Immature natural killer cell (primary cell): ENCODE measurements at regions not wholly inside any gene's neighbourhood (a gene's known extent, or its start where the extent isn't known, plus 50 kb on each side); places are given as distances from the start of the nearest gene placed in this dataset.

Experiments used
- DNase-seq, 3 donors: peaks; one replicate each; pipeline ENCODE4 v3.0.0; 2022; ENCODE audit warnings: mixed read lengths in 1 of 3
- H3K27ac Mint-ChIP-seq, 6 donors: one replicate each; pipeline ENCODE4 v1.8.0; 2020; ENCODE audit warnings: mixed read lengths in 6 of 6, mild to moderate bottlenecking in 5 of 6, inconsistent platforms in 4 of 6, moderate library complexity in 3 of 6
- H3K27me3 Mint-ChIP-seq, 3 donors: one replicate each; pipeline ENCODE4 v1.8.0; 2020 to 2021; ENCODE audit warnings: low read depth in 3 of 3, mild to moderate bottlenecking in 3 of 3, mixed read lengths in 3 of 3, moderate library complexity in 3 of 3, inconsistent platforms in 1 of 3
- H3K36me3 Mint-ChIP-seq, 3 donors: one replicate each; pipeline ENCODE4 v1.8.0; 2020; ENCODE audit warnings: mixed read lengths in 3 of 3, inconsistent platforms in 2 of 3, mild to moderate bottlenecking in 2 of 3
- H3K4me1 Mint-ChIP-seq, 2 donors: one replicate each; pipeline ENCODE4 v1.8.0; 2020; ENCODE audit warnings: inconsistent platforms in 2 of 2, mild to moderate bottlenecking in 2 of 2, mixed read lengths in 2 of 2, moderate library complexity in 1 of 2
- H3K4me3 Mint-ChIP-seq, 5 donors: one replicate each; pipeline ENCODE4 v1.8.0; 2020; ENCODE audit warnings: mild to moderate bottlenecking in 5 of 5, mixed read lengths in 5 of 5, inconsistent platforms in 3 of 5, moderate library complexity in 3 of 5
- H3K9me3 Mint-ChIP-seq, 6 donors: one replicate each; pipeline ENCODE4 v1.8.0; 2020; ENCODE audit warnings: mild to moderate bottlenecking in 6 of 6, mixed read lengths in 6 of 6, inconsistent platforms in 4 of 6, moderate library complexity in 3 of 6

DNA sequence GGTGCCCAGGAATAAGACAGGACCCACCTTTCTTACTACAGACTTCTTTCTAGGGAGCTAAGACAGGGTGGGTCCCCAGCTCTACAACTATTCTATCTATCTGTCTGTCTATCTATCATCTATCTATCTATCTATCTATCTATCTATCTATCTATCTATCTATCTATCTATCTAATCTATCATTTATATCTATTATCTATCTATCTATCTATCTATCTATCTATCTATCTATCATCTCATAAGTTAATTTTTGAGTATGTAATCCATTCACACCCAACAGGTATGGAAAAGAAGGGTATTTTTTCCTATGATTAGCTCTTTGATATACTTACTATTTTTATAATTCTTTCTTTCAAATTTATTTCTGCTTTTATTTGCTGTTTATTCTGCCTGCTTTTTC lies 55.9 kb downstream of the BAMBI start:
- peaks cover 0 to 4% (median 1%) of the 10 kb centered on the region in 6 donors for H3K9me3 Mint-ChIP-seq
- no peaks in the 10 kb centered on the region for H3K4me1 Mint-ChIP-seq
- no peak overlapping the region for H3K27ac Mint-ChIP-seq
- H3K4me3 Mint-ChIP-seq, result no peak overlapping the region
- DNase-seq, result no peak
- peaks cover 0 to 4% (median 0%) of the 10 kb centered on the region in 3 donors for H3K36me3 Mint-ChIP-seq
- peaks cover 2 to 4% (median 4%) of the 10 kb centered on the region in 3 donors for H3K27me3 Mint-ChIP-seq

- no peak for DNase-seq
- Mint-ChIP-seq H3K9me3 (peaks cover 0 to 4% (median 1%) of the 10 kb centered on the region in 6 donors), H3K4me1 (no peaks in the 10 kb centered on the region), H3K4me3 (no peak overlapping the region), H3K36me3 (peaks cover 0 to 4% (median 0%) of the 10 kb centered on the region in 3 donors), H3K27me3 (peaks cover 2 to 6% (median 3%) of the 10 kb centered on the region in 3 donors), H3K27ac (no peak overlapping the region)
These were observed 56.3 kb downstream of the BAMBI start for GRCh38 chr10:28733647-28734046.

GRCh38 chr10:28734938-28735759 lies 57.8 kb downstream of the BAMBI start:
- DNase-seq, result no peak
- Mint-ChIP-seq H3K4me1 (no peaks in the 10 kb centered on the region), H3K27ac (no peak overlapping the region), H3K36me3 (peaks cover 0 to 4% (median 0%) of the 10 kb centered on the region in 3 donors), H3K9me3 (peaks cover 0 to 5% (median 1%) of the 10 kb centered on the region in 6 donors), H3K4me3 (no peak overlapping the region), H3K27me3 (peaks cover 2 to 7% (median 4%) of the 10 kb centered on the region in 3 donors)

GRCh38 chr10:28737096-28737495 lies 59.8 kb downstream of the BAMBI start:
- Mint-ChIP-seq H3K27ac (no peak overlapping the region), H3K9me3 (peaks cover 0 to 3% (median under 1%) of the 10 kb centered on the region in 6 donors), H3K4me1 (no peaks in the 10 kb centered on the region), H3K36me3 (no peaks in the 10 kb centered on the region), H3K27me3 (peaks cover 0 to 4% (median 4%) of the 10 kb centered on the region in 3 donors), H3K4me3 (no peak overlapping the region)
- DNase-seq, result no peak

GRCh38 chr10:28738200-28738599 lies 60.9 kb downstream of the BAMBI start:
- H3K9me3 Mint-ChIP-seq, result peaks cover 0 to 3% (median under 1%) of the 10 kb centered on the region in 6 donors
- H3K27me3 Mint-ChIP-seq, result peaks cover 0 to 6% (median 4%) of the 10 kb centered on the region in 3 donors
- no peaks in the 10 kb centered on the region for H3K36me3 Mint-ChIP-seq
- no peak for DNase-seq
- no peaks in the 10 kb centered on the region for H3K4me1 Mint-ChIP-seq
- H3K27ac Mint-ChIP-seq, result no peak overlapping the region
- H3K4me3 Mint-ChIP-seq, result no peak overlapping the region

GRCh38 chr10:28743576-28743975 lies 66.3 kb downstream of the BAMBI start:
- no peaks in the 10 kb centered on the region for H3K4me1 Mint-ChIP-seq
- peaks cover 0 to 5% (median 0%) of the 10 kb centered on the region in 6 donors for H3K9me3 Mint-ChIP-seq
- H3K4me3 Mint-ChIP-seq, result no peak overlapping the region
- peaks cover 0 to 11% (median 0%) of the 10 kb centered on the region in 3 donors for H3K27me3 Mint-ChIP-seq
- no peaks in the 10 kb centered on the region for H3K36me3 Mint-ChIP-seq
- no peak for DNase-seq
- H3K27ac Mint-ChIP-seq, result no peak overlapping the region

DNA sequence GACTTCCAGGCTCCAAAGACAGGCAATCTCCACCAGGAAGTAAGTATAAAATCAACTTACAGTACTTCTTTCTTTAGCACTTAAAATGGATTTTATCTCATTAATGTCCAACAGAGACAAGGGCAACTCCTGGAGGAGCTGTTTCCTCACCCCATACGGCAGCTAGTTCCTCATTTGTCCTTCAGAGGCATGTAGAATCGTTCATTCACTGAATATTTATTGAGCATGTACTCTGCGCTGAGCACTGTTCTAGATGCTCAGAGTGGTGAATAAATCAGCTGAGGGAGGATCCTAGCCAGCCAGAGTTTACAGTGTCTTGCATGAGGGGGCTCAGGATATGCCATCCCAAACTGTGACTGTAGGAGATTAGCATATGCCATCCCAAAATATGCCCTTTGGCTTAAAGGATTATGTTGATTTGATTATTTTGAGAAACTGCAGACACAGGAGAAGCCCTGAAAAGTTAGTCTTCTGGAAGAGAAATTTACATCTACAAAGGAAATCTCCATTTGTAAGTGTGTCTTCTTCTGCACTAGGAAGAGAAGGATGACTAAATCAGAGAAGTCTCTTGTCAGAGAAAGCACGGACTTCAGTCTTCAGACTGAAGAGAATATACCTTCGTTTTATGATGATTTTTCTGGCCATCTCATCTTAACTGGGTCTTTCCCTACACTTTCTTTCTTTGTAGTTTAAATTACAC lies 66.9 kb downstream of the BAMBI start:
- Mint-ChIP-seq H3K36me3 (no peaks in the 10 kb centered on the region), H3K27ac (no peak overlapping the region), H3K4me3 (no peak overlapping the region), H3K4me1 (no peaks in the 10 kb centered on the region), H3K27me3 (peaks cover 0 to 9% (median 0%) of the 10 kb centered on the region in 3 donors), H3K9me3 (peaks cover 0 to 5% (median 0%) of the 10 kb centered on the region in 6 donors)
- DNase-seq, result no peak

GRCh38 chr10:28754930-28755718 lies 77.8 kb downstream of the BAMBI start:
- no peak overlapping the region for H3K4me3 Mint-ChIP-seq

GRCh38 chr10:28761084-28761846 lies 83.9 kb downstream of the BAMBI start:
- Mint-ChIP-seq H3K9me3 (peaks cover 0 to 8% (median 0%) of the 10 kb centered on the region in 6 donors), H3K27me3 (peaks cover 0 to 5% (median 5%) of the 10 kb centered on the region in 3 donors), H3K4me1 (no peaks in the 10 kb centered on the region), H3K4me3 (no peak overlapping the region), H3K36me3 (no peaks in the 10 kb centered on the region), H3K27ac (no peak overlapping the region)
- DNase-seq, result no peak

More at GRCh38 chr10:28754930-28755718, 77.8 kb downstream of the BAMBI start:
- no peaks in the 10 kb centered on the region for H3K4me1 Mint-ChIP-seq
- no peaks in the 10 kb centered on the region for H3K36me3 Mint-ChIP-seq
- no peak for DNase-seq
- H3K27ac Mint-ChIP-seq, result no peak overlapping the region
- peaks cover 0 to 19% (median 2%) of the 10 kb centered on the region in 6 donors for H3K9me3 Mint-ChIP-seq
- peaks cover 0 to 10% (median 4%) of the 10 kb centered on the region in 3 donors for H3K27me3 Mint-ChIP-seq

- H3K27ac Mint-ChIP-seq, result no peak overlapping the region
These were observed 86.3 kb downstream of the BAMBI start for GRCh38 chr10:28763471-28764170.

DNA sequence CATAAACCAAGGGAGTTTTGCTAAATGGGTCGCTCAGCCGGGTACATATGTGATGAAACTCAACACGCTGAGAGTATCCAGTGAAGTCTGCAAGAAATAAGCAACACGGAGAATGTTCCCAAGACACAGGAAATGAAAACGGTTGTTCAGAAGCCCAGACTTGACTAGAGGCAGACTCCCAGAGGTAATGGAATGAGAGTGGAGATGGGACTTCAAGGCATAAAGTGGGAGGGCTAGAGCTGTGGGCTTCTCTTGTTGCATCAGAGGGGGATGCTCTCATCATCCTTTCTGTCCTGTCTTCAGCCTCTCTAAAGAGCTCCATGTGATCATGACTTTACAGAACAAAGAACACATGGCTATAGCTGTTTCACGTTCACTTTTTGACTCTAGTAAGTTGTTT lies 88.3 kb downstream of the BAMBI start:
- Mint-ChIP-seq H3K9me3 (peaks cover 0 to 5% (median 0%) of the 10 kb centered on the region in 6 donors), H3K4me1 (no peaks in the 10 kb centered on the region), H3K4me3 (no peak overlapping the region), H3K27me3 (peaks cover 2 to 5% (median 4%) of the 10 kb centered on the region in 3 donors), H3K27ac (no peak overlapping the region), H3K36me3 (no peaks in the 10 kb centered on the region)
- DNase-seq, result no peak

More at GRCh38 chr10:28763471-28764170, 86.3 kb downstream of the BAMBI start:
- Mint-ChIP-seq H3K4me3 (no peak overlapping the region), H3K4me1 (no peaks in the 10 kb centered on the region), H3K36me3 (no peaks in the 10 kb centered on the region), H3K27me3 (peaks cover 0 to 5% (median 4%) of the 10 kb centered on the region in 3 donors), H3K9me3 (peaks cover 0 to 5% (median 0%) of the 10 kb centered on the region in 6 donors)
- DNase-seq, result no peak

DNA sequence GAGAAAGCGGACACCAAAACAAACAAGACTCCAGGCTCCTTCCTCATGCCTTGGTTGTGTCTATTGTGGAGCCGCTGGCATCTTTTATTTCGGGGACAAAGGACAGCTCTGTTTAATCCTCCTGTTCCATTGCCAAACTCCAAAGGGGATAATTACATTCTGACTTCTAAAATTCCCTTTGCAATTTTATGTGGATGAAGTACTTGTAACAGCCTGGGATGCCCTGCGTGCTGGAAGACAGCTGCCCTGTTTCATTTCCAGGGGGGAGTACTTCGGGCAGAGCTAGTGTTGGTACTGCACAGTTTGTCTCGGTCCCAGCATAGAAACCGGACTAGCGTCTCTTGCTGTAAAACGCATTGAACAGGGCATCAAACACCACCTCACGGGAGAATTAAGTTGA lies 90.9 kb downstream of the BAMBI start:
- Mint-ChIP-seq H3K4me1 (no peaks in the 10 kb centered on the region), H3K4me3 (no peak overlapping the region), H3K9me3 (peaks cover 0 to 5% (median 0%) of the 10 kb centered on the region in 6 donors), H3K27ac (no peak overlapping the region), H3K27me3 (peaks cover under 1 to 4% (median 3%) of the 10 kb centered on the region in 3 donors), H3K36me3 (no peaks in the 10 kb centered on the region)
- DNase-seq, result no peak
